Heart right ventricle (tissue), 16 donors: ENCODE measurements at regions not wholly inside any gene's neighbourhood (a gene's known extent, or its start where the extent isn't known, plus 50 kb on each side); places are given as distances from the start of the nearest gene placed in this dataset.
A peak's percentile ranks its signal among the peaks of the same experiment; 100 is the strongest.

Source experiments
- ATAC-seq, 8 donors: fragments of 200-7000 bp; cut with Tn5 transposase; one replicate each; pipeline ENCODE4 v1.9.1; 2020; ENCODE audit warnings: mild to moderate bottlenecking in 8 of 8, moderate library complexity in 8 of 8, moderate number of reproducible peaks in 1 of 8
- DNase-seq, 2 donors: peaks; one replicate each; pipeline ENCODE4 v3.0.0-alpha.2; 2020
- H3K27ac ChIP-seq, 10 donors: fragments of 200-600 bp; sonication (generic) in 2 of 10; one replicate each; pipeline versions ENCODE4 v1.5.0 to v1.8.0; 2020 to 2022; ENCODE audit warnings: mild to moderate bottlenecking in 3 of 10
- H3K27me3 ChIP-seq, 7 donors: fragments of 200-600 bp; one replicate each; pipeline ENCODE4 v1.8.0; 2021 to 2022; ENCODE audit warnings: mild to moderate bottlenecking in 2 of 7
- H3K36me3 ChIP-seq, 9 donors: fragments of 200-600 bp; sonication (generic) in 1 of 9; one replicate each; pipeline versions ENCODE4 v1.5.0 to v1.8.0; 2020 to 2022; ENCODE audit warnings: mild to moderate bottlenecking in 2 of 9
- H3K4me1 ChIP-seq, 9 donors: fragments of 200-600 bp; sonication (generic) in 1 of 9; one replicate each; pipeline versions ENCODE4 v1.5.0 to v1.8.0; 2020 to 2022; ENCODE audit warnings: mild to moderate bottlenecking in 4 of 9
- H3K4me3 ChIP-seq, 10 donors: fragments of 200-600 bp; sonication (generic) in 2 of 10; one replicate each; pipeline versions ENCODE4 v1.5.0 to v1.8.0; 2020 to 2022; ENCODE audit warnings: mild to moderate bottlenecking in 7 of 10, moderate library complexity in 2 of 10
- H3K9me3 ChIP-seq, 11 donors: fragments of 200-600 bp in 10 of 11; sonication (generic) in 2 of 11; one replicate each; pipeline versions ENCODE4 v1.5.0 to v1.8.0; 2013 to 2022; ENCODE audit warnings: mild to moderate bottlenecking in 2 of 11, control low read depth in 1 of 11, moderate library complexity in 1 of 11
- CTCF ChIP-seq, 9 donors: fragments of 200-600 bp; sonication (generic) in 2 of 9; IDR thresholded peaks; one replicate each; pipeline versions ENCODE4 v1.5.0 to v1.8.0; 2021 to 2022; ENCODE audit warnings: antibody characterized with exemption in 9 of 9, mild to moderate bottlenecking in 5 of 9, moderate library complexity in 1 of 9
- WGBS, 2 donors: extraction: QIAGEN DNeasy Blood & Tissue Kit; methylation state at CpG; one replicate each; pipeline ENCODE4 v1.1.7; 2013; ENCODE audit warnings: inconsistent platforms in 1 of 2; 5-methylcytosine and 5-hydroxymethylcytosine counted together
- intact Hi-C, 10 donors: fragments of 100-400 bp; cut with DNase I; formaldehyde crosslinking; loops; one replicate each; pipeline versions ENCODE4 v1.11.1 to v1.14.2; 2022
- donor health status: Arrhythmogenic right ventricular cardiomyopathy.
- donor health status: ischemic (EF 13 %, LVEDD 7.1; RV severe dilation, severe dysfunction).
- donor health status: healthy with polysubstance abuse.
- donor health status: DM: no; HTN: yes; CAD: no.
- donor health status: DM: no; HTN: no; CAD: no.
- donor health status: ischemic (EF 25% LVEDD 6.9; RV normal size, moderate dysfunction).
- donor health status: ischemic (EF 25% LVEDD 5.7; RV mildly dilated, moderate dysfunction).
- donor health status: healthy.
- donor health status: DM: yes; HTN: yes; CAD: no.
- donor health status: Ischemic cardiomyopathy.
- donor health status: ischemic (EF 35%, LVEDD 5.7; RV mildly dilated, moderate dysfunction).
- donor health status: nonischemic (EF 11% LVEDD 7.7; RV severe dilation, severe dysfunction).
- donor health status: DM: yes; HTN: yes; CAD: no.
- donor health status: PGD.
- donor health status: ischemic (EF 29% LVEDD 5.4; RV normal size, mild dysfunction).
- donor health status: nonischemic (EF 23%, LVEDD 6.1; RV moderate dilation, normal function).

- DNase-seq (no peak), ATAC-seq (no peak)
- no peaks in the 10 kb centered on the region for H3K36me3 ChIP-seq
- TF ChIP-seq CTCF (IDR thresholded peaks at IDR 0.05): no peak
- intact Hi-C loops: loop anchor here in 8 of 10 donors (5.0 to 10.0 kb wide), 4 partner anchors 362 to 372 kb away; partner anchors contain the start of gene ANOS1 (in 6 of the 8)
- H3K9me3 ChIP-seq: no peaks in the 10 kb centered on the region
- 38 to 53% methylated on average over 2 of the region's 2 CpGs for WGBS, 2 donors
- no peak overlapping the region for H3K4me3 ChIP-seq
- H3K27me3 ChIP-seq: no peaks in the 10 kb centered on the region
- peak overlapping the region in 1 of 10 donors; percentile 31 for H3K27ac ChIP-seq
- H3K4me1 ChIP-seq: peaks cover 0 to 10% (median 0%) of the 10 kb centered on the region in 9 donors
These were observed 98.1 kb upstream of the VCX3B start for GRCh38 chrX:8366481-8366880.

- Histone ChIP-seq H3K27ac (no peak overlapping the region), H3K4me1 (no peaks in the 10 kb centered on the region), H3K9me3 (peaks cover 0 to 24% (median 0%) of the 10 kb centered on the region in 11 donors), H3K36me3 (no peaks in the 10 kb centered on the region), H3K4me3 (no peak overlapping the region), H3K27me3 (no peaks in the 10 kb centered on the region)
- TF ChIP-seq CTCF (IDR thresholded peaks at IDR 0.05): no peak
- ATAC-seq (no peak), DNase-seq (no peak)
- intact Hi-C loops: no loop called here
- 91 to 94% methylated on average over 7 of the region's 7 CpGs for whole genome bisulfite sequencing, 2 donors
These were observed 90.4 kb upstream of the VCX3B start for GRCh38 chrX:8374041-8374825.

GRCh38 chrX:8377041-8377440 is 87.6 kb upstream of the VCX3B start:
- ATAC-seq (no peak), DNase-seq (no peak)
- TF ChIP-seq CTCF (IDR thresholded peaks at IDR 0.05): no peak
- Histone ChIP-seq H3K9me3 (peaks cover 0 to 24% (median 0%) of the 10 kb centered on the region in 11 donors), H3K4me3 (no peak overlapping the region), H3K4me1 (no peaks in the 10 kb centered on the region), H3K27me3 (no peaks in the 10 kb centered on the region), H3K36me3 (no peaks in the 10 kb centered on the region), H3K27ac (no peak overlapping the region)
- intact Hi-C loops: no loop called here
- WGBS, 2 donors: 49 to 83% methylated on average over 1 of the region's 1 CpG

- no peak for TF ChIP-seq CTCF (IDR thresholded peaks at IDR 0.05)
- no peak for ATAC-seq
These were observed 73.9 kb upstream of the VCX3B start for GRCh38 chrX:8390771-8391170.

More at GRCh38 chrX:8390771-8391170, 73.9 kb upstream of the VCX3B start:
- DNase-seq: no peak
- Histone ChIP-seq H3K27ac (no peak overlapping the region), H3K9me3 (no peaks in the 10 kb centered on the region), H3K4me1 (no peaks in the 10 kb centered on the region), H3K27me3 (no peaks in the 10 kb centered on the region), H3K4me3 (no peak overlapping the region), H3K36me3 (no peaks in the 10 kb centered on the region)
- 75 to 87% methylated on average over 2 of the region's 2 CpGs for WGBS, 2 donors
- intact Hi-C loops: no loop called here
